COR-L47 (cell line): ENCODE measurements at regions not wholly inside any gene's neighbourhood (a gene's known extent, or its start where the extent isn't known, plus 50 kb on each side); places are given as distances from the start of the nearest gene placed in this dataset.
"Not testable (repeated sequence)": the region's sequence is repeated elsewhere in the genome, so short reads cannot be mapped to it uniquely, and the experiment has no call there.

ENCODE experiments used
- DNase-seq: peaks from one replicate; lab custom pipeline; 2025; lab: John Stamatoyannopoulos, UW

GRCh38 chrX:12052109-12052508, 86.2 kb upstream of the FRMPD4 start:
- DNase-seq = no peak

DNA sequence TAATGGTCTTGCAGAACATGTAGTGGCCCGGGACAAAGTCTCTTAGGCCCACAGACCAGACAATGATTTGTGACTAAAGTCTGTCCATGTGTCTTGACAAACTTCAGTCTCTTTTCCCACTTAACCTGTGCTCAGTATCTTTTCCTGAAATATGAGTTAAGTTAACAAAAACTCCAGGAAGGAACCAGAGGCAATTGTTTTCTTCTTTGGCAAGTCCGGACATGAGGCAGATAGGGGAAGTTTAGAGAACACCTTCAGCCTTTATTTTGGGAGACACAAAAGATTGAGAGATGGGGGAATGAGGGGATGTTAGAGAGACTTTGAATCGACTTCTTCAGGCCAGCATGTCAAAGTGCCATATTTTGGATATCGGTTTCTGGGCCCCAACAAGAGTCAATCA, 80.2 kb upstream of the FRMPD4 start:
- DNase-seq = no peak

- no peak for DNase-seq
These were observed 77.6 kb upstream of the FRMPD4 start for GRCh38 chrX:12060489-12061260.

DNA sequence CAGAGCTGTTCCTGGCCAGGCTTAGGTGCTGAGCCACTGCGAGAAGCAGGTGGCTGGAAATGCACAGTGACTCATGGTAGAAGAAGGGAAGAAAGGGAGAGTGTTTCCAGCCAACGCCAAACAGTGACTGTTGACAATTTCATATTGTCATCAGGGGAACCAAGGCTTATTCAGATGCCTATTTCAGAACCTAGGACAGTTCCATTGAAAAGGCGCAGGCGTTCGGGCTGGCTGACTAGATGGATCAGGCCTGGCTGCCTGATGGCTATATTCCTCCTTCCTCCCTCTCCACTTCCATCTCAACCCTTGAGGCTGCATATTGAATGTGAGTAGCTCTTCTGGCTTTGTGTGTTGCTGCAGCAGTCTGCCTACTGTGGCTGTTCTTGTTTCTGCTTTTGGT, 73.0 kb upstream of the FRMPD4 start:
- DNase-seq = no peak

DNA sequence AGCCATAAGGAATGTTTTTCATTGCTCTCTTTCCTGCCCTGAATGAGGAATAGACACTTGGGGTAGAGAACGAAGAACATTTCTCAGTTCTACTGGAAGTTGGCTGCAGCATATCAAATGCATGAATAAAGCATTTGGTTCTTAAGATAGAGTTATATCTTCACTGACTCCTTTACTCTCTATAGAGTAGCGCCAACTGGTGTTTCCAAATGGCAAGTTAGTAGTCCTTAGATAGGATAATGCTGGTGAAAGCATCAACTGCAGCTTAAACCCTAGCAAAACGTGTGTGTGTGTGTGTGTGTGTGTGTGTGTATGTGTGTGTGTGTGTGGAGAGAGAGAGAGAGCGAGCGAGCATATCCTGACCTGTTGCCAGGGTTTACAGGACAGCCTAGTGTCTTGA, 62.2 kb upstream of the FRMPD4 start:
- no peak for DNase-seq

- DNase-seq = peak; percentile 34
These were observed 58.0 kb upstream of the FRMPD4 start for GRCh38 chrX:12080265-12080664.

DNA sequence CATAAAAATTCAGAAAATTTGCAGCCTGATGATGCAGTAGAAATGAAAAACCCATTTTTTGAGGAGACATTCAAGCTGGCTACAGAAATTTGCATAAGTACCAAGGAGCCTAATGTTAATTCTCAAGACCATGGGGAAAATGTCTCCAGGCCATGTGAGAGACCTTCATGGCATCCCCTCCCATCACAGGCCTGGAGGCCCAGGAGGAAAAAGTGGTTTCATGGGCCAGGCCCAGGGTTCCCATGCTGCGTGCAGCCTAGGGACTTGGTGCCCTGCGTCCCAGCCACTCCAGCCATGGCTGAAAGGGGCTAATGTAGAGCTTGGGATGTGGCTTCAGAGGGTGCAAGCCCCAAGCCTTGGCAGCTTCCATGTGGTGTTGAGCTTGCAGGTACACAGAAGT, 55.3 kb upstream of the FRMPD4 start:
- DNase-seq = not testable (repeated sequence)
